ENCODE measurements at regions not wholly inside any gene's neighbourhood (a gene's known extent, or its start where the extent isn't known, plus 50 kb on each side); places are given as distances from the start of the nearest gene placed in this dataset.

- Histone ChIP-seq H3K27ac (ENCODE audit: insufficient read depth, low read depth, low read length) (no peak overlapping the region), H4K20me1 (replicated peaks; ENCODE audit: control insufficient read depth, extremely low read depth, insufficient read depth, low read length) (no peaks in the 10 kb centered on the region), H3K36me3 (ENCODE audit: control insufficient read depth in 2 of 2, extremely low read depth in 1 of 2, insufficient read depth in 2 of 2, low read length in 2 of 2) (no peaks in the 10 kb centered on the region), H3K9me3 (replicated peaks; ENCODE audit: control insufficient read depth, insufficient read depth, low read length) (no peaks in the 10 kb centered on the region), H3K4me3 (replicated peaks in 1 of 3; ENCODE audit: insufficient read depth in 1 of 3, low read depth in 1 of 3, low read length in 3 of 3) (no peak overlapping the region), H3K9me1 (replicated peaks; ENCODE audit: control insufficient read depth, extremely low read depth, insufficient read depth, low read length) (peaks cover 2% of the 10 kb centered on the region), H3K4me2 (ENCODE audit: insufficient read depth, low read length) (no peak overlapping the region), H3K9ac (replicated peaks; ENCODE audit: extremely low read depth, insufficient read depth, low read length) (no peak overlapping the region), H2AFZ (ENCODE audit: low read depth, low read length) (no peak overlapping the region), H3K27me3 (ENCODE audit: control insufficient read depth in 2 of 2, insufficient read depth in 2 of 2, low read length in 2 of 2) (no peaks in the 10 kb centered on the region), H3K4me1 (ENCODE audit: control insufficient read depth, extremely low read depth, insufficient read depth, low read length) (no peaks in the 10 kb centered on the region), H3K79me2 (ENCODE audit: control insufficient read depth, insufficient read depth, low read length) (no peaks in the 10 kb centered on the region)
- dilution Hi-C loops (cut with MboI; ENCODE audit: extremely low pct_ligation_motif_present, low sequenced_read_pairs), result no loop called here
- TF ChIP-seq EZH2 (IDR thresholded peaks at IDR 0.05; ENCODE audit: borderline replicate concordance, low read depth, low read length, severe bottlenecking) (no peak), GATA2 (IDR thresholded peaks at IDR 0.05; ENCODE audit: insufficient read depth, insufficient read length, low read depth, low read length) (no peak), JUN (IDR thresholded peaks at IDR 0.05; ENCODE audit: borderline replicate concordance, insufficient read depth, insufficient read length, low read depth) (no peak)
- POLR2A ChIA-PET, result no interaction called here
- CTCF ChIA-PET, result no interaction called here
- intact Hi-C loops (cut with micrococcal nuclease), result no loop called here
- no TSS peak for BruUV-seq (replicated peaks)
- FAIRE-seq (no peak), DNase-seq (ENCODE audit: low read depth, low spot score) (no peak)
These were observed 451.1 kb upstream of the TRIB2 start for GRCh38 chr2:12265646-12266045.

DNA sequence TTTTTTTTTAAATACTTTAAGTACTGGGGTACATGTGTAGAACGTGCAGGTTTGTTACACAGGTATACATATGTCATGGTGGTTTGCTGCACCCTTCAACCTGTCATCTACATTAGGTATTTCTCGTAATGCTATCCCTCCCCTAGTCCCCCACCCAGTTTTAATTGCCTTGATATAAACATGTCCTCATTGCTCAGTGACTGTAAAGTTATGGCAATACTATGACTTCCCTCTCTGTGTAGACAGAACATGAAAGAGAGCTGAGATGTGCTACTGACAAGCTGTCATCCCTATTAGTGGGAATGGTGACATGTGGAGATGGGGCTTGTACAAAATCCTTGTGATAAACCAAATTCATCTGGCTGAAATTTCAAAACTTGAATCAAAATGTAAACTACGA lies 449.7 kb upstream of the TRIB2 start:
- TF ChIP-seq GATA2 (IDR thresholded peaks at IDR 0.05; ENCODE audit: insufficient read depth, insufficient read length, low read depth, low read length) (no peak), FOS (IDR thresholded peaks at IDR 0.05; ENCODE audit: borderline replicate concordance, insufficient read depth, low read length) (no peak), MYC (IDR thresholded peaks at IDR 0.05; ENCODE audit: low read depth, low read length) (no peak), JUN (IDR thresholded peaks at IDR 0.05; ENCODE audit: borderline replicate concordance, insufficient read depth, insufficient read length, low read depth) (no peak), EZH2 (IDR thresholded peaks at IDR 0.05; ENCODE audit: borderline replicate concordance, low read depth, low read length, severe bottlenecking) (no peak), POLR2A (IDR thresholded peaks at IDR 0.05; ENCODE audit: low read depth, low read length) (no peak), POLR2AphosphoS5 (IDR thresholded peaks at IDR 0.05; ENCODE audit: insufficient read depth, low read depth, low read length) (no peak)
- TF ChIP-seq, protein P1, sequence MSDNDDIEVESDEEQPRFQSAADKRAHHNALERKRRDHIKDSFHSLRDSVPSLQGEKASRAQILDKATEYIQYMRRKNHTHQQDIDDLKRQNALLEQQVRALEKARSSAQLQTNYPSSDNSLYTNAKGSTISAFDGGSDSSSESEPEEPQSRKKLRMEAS (IDR thresholded peaks at IDR 0.05; ENCODE audit: insufficient read depth, insufficient read length), result no peak
- TF ChIP-seq, protein P2, sequence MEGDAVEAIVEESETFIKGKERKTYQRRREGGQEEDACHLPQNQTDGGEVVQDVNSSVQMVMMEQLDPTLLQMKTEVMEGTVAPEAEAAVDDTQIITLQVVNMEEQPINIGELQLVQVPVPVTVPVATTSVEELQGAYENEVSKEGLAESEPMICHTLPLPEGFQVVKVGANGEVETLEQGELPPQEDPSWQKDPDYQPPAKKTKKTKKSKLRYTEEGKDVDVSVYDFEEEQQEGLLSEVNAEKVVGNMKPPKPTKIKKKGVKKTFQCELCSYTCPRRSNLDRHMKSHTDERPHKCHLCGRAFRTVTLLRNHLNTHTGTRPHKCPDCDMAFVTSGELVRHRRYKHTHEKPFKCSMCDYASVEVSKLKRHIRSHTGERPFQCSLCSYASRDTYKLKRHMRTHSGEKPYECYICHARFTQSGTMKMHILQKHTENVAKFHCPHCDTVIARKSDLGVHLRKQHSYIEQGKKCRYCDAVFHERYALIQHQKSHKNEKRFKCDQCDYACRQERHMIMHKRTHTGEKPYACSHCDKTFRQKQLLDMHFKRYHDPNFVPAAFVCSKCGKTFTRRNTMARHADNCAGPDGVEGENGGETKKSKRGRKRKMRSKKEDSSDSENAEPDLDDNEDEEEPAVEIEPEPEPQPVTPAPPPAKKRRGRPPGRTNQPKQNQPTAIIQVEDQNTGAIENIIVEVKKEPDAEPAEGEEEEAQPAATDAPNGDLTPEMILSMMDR (IDR thresholded peaks at IDR 0.05; ENCODE audit: extremely low read depth in 1 of 2, insufficient read depth in 1 of 2, low read depth in 1 of 2, low read length in 2 of 2), result no peak
- no peak for FAIRE-seq

More for the DNA sequence above, 449.7 kb upstream of the TRIB2 start:
- dilution Hi-C loops (cut with MboI; ENCODE audit: extremely low pct_ligation_motif_present, low sequenced_read_pairs) (no loop called here), intact Hi-C loops (cut with micrococcal nuclease) (no loop called here)
- H3K36me3 ChIP-seq (ENCODE audit: control insufficient read depth in 2 of 2, extremely low read depth in 1 of 2, insufficient read depth in 2 of 2, low read length in 2 of 2), result no peaks in the 10 kb centered on the region
- no peak overlapping the region for H2AFZ ChIP-seq (ENCODE audit: low read depth, low read length)
- no TSS peak for BruUV-seq (replicated peaks)
- H4K20me1 ChIP-seq (replicated peaks; ENCODE audit: control insufficient read depth, extremely low read depth, insufficient read depth, low read length), result no peaks in the 10 kb centered on the region
- no peak overlapping the region for H3K27ac ChIP-seq (ENCODE audit: insufficient read depth, low read depth, low read length)
- H3K4me3 ChIP-seq (replicated peaks in 1 of 3; ENCODE audit: insufficient read depth in 1 of 3, low read depth in 1 of 3, low read length in 3 of 3), result no peak overlapping the region
- POLR2A ChIA-PET, result no interaction called here
- H3K27me3 ChIP-seq (ENCODE audit: control insufficient read depth in 2 of 2, insufficient read depth in 2 of 2, low read length in 2 of 2), result no peaks in the 10 kb centered on the region
- no peaks in the 10 kb centered on the region for H3K4me1 ChIP-seq (ENCODE audit: control insufficient read depth, extremely low read depth, insufficient read depth, low read length)
- no peak for DNase-seq (ENCODE audit: low read depth, low spot score)
- no peak overlapping the region for H3K4me2 ChIP-seq (ENCODE audit: insufficient read depth, low read length)
- H3K9ac ChIP-seq (replicated peaks; ENCODE audit: extremely low read depth, insufficient read depth, low read length), result no peak overlapping the region
- H3K9me3 ChIP-seq (replicated peaks; ENCODE audit: control insufficient read depth, insufficient read depth, low read length), result no peaks in the 10 kb centered on the region
- H3K9me1 ChIP-seq (replicated peaks; ENCODE audit: control insufficient read depth, extremely low read depth, insufficient read depth, low read length), result peaks cover 2% of the 10 kb centered on the region
- H3K79me2 ChIP-seq (ENCODE audit: control insufficient read depth, insufficient read depth, low read length), result no peaks in the 10 kb centered on the region
- CTCF ChIA-PET, result no interaction called here

Data from endothelial cell of umbilical vein (primary cell).